Liver (tissue), 3 donors: ENCODE measurements at regions not wholly inside any gene's neighbourhood (a gene's known extent, or its start where the extent isn't known, plus 50 kb on each side); places are given as distances from the start of the nearest gene placed in this dataset.

Source experiments
- ATF3 ChIP-seq: IDR thresholded peaks from 2 replicates; pipeline ENCODE4 v1.6.1; 2016; ENCODE audit warnings: antibody characterized with exemption
- CTCF ChIP-seq: fragments of 150-350 bp; IDR thresholded peaks from 2 replicates; pipeline ENCODE4 v1.5.1; 2017; ENCODE audit warnings: improper control_type of control experiment, low read depth, low read length; ENCODE audit not compliant: missing input control
- EGR1 ChIP-seq, 2 donors: IDR thresholded peaks; 2 replicates each; pipeline ENCODE4 v1.6.1; 2016 to 2018; ENCODE audit warnings: antibody characterized with exemption in 2 of 2, low read depth in 2 of 2
- MAX ChIP-seq: IDR thresholded peaks from 2 replicates; pipeline ENCODE4 v1.6.1; 2016; ENCODE audit warnings: antibody characterized with exemption
- RAD21 ChIP-seq, 2 donors: IDR thresholded peaks; 2 replicates each; pipeline ENCODE4 v1.6.1; 2016; ENCODE audit warnings: antibody characterized with exemption in 2 of 2, mild to moderate bottlenecking in 2 of 2
- REST ChIP-seq: IDR thresholded peaks from 2 replicates; pipeline ENCODE4 v1.6.1; 2016; ENCODE audit warnings: antibody characterized with exemption, mild to moderate bottlenecking
- donor health status: healthy.
- donor health status: healthy.

GRCh38 chr9:26263478-26263877 lies 585.2 kb upstream of the TUSC1 start:
- TF ChIP-seq EGR1 (IDR thresholded peaks at IDR 0.05; ENCODE audit: low read depth in 2 of 2) (no peak), CTCF (no peak), ATF3 (no peak), MAX (no peak), REST (no peak), RAD21 (IDR thresholded peaks at IDR 0.05) (no peak)
